AG09309 (cell line): ENCODE measurements at regions not wholly inside any gene's neighbourhood (a gene's known extent, or its start where the extent isn't known, plus 50 kb on each side); places are given as distances from the start of the nearest gene placed in this dataset.
A peak's percentile ranks its signal among the peaks of the same experiment; 100 is the strongest.

Experiments
- DNase-seq: peaks from one replicate; pipeline ENCODE4 v3.0.0-alpha.2; 2010; ENCODE audit warnings: low read depth
- H3K4me3 ChIP-seq: 2 replicates; pipeline ENCODE4 v1.5.1; 2011; ENCODE audit warnings: mild to moderate bottlenecking, low read depth, low read length, moderate library complexity; ENCODE audit not compliant: control insufficient read depth
- CTCF ChIP-seq: IDR thresholded peaks from 2 replicates; pipeline ENCODE4 v1.5.1; 2011; ENCODE audit warnings: mild to moderate bottlenecking, low read depth, low read length, inconsistent platforms; ENCODE audit not compliant: insufficient read depth, control insufficient read depth; ENCODE audit errors: missing control alignments

DNA sequence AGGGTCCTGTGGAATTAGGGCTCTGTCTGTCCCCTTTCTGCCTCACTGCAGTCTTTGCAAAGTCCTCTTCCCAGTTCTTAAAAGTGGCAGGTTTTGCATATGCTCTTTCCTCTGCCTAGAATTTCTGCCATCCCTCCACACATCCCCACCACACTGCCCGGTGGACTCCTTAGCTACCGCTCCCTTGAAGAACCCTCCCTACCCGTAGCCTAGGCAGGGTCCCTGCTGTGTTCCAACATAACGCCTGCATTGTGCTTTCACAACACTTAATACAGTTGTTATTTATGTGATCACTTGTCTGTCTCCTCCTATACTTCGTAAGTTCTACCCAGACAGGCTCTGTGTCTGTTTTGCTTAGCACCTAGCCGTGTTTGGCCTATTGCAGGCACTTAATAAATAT is 142.5 kb upstream of the DMRT1 start:
- no peak for DNase-seq
- H3K4me3 ChIP-seq: no peak overlapping the region
- TF ChIP-seq CTCF: no peak

DNA sequence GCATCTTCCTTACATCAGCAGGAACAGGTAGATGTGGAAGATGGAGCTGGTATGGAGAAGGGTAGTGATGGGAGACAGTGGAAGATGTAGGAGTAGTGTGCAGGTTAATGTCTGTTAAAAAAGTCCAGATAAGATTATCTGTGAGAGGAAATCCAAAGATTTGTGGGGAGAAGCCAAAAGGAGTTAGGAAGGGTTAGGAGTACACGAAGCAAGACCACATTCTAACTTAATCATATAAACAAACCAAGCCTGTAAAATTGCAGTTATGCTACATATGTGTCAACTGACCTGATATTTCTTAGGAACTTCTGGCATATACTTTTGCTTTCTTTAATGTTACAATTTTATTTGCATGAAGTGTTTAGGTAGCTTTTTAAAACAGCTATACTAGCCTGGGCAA is 142.1 kb upstream of the DMRT1 start:
- DNase-seq: no peak
- no peak for TF ChIP-seq CTCF
- H3K4me3 ChIP-seq: no peak overlapping the region

DNA sequence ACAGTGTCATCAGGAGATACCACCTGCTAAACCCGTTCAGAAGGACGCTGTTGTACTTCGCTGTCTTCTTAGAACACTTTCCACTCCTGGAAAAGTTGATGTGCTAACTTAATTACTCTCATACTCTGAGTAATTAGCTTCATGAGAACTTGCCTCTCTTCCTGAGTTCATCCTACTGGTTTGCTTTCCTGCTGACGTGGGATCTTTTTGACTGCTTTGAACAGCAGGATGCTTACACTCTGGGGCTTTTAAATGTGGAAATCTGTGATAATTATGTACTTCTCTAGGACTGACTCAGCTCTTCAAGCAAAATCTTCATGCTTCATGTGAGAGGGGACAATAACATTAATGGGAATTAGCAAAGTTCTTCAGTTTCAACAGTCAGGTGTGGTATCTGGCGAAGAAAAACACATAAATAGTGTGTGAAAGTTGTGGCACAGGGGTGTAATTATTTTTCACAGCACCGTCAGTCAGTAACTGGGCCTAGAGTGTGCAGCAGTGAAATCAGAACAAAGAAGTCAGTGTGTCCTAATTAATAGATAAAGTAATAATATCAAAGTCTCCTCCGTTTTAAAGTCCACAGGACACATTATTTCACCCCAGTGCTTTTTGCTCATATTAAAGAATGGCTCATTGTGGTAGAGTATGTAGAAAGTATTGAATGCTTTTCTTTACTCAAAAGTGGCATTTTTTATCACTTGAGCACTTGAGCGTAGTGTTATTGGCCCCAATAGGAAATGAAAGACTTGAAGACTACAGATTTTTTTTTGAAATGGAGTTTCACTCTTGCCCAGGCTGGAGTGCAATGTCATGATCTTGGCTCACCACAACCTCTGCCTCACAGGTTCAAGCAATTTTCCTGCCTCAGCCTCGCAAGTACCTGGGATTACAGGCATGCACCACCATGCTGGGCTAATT is 140.9 kb upstream of the DMRT1 start:
- TF ChIP-seq CTCF: no peak
- DNase-seq: no peak
- no peak overlapping the region for H3K4me3 ChIP-seq

DNA sequence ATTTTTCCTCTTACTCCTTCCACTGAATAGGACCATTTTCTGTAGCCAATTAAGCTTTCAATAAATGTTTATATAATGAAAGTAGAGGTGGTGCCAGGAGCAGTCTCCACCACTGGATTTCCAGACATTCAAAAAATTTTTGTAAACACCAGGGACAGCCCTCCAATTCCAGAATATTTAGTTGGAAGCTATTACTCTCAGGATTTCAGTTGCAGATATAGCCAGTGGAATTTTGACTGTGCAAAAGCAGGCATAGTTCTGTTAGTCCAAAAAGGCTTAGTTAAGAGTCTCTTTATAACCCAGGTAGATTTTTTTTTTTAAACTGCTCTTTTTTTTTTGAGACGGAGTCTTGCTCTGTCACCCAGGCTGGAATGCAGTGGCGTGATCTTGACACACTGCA is 138.1 kb upstream of the DMRT1 start:
- H3K4me3 ChIP-seq: no peak overlapping the region
- TF ChIP-seq CTCF: no peak
- no peak for DNase-seq

DNA sequence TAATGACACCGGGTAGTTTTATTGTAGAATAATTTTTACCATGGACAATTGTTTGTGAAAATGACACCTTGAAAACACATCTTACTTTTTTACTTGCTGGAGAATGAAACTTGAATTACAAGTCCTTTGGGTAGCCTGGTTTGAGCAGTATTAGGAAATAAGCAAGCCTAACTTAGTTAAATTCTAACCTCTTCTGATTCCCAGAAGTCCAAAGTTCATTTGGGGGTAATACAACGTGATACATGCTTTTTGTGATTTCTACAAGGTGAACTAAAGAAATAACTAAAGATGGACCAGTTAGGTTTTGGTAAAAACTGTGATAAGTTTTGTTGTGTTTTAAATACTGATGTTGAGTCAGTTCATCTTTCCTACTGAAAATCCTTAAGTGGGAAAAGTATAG is 135.4 kb upstream of the DMRT1 start:
- DNase-seq: no peak
- TF ChIP-seq CTCF: no peak
- H3K4me3 ChIP-seq: no peak overlapping the region

GRCh38 chr9:706606-707459 is 134.7 kb upstream of the DMRT1 start:
- no peak for TF ChIP-seq CTCF
- H3K4me3 ChIP-seq: peak overlapping the region; percentile 32
- no peak for DNase-seq
